ENCODE measurements at regions not wholly inside any gene's neighbourhood (a gene's known extent, or its start where the extent isn't known, plus 50 kb on each side); places are given as distances from the start of the nearest gene placed in this dataset.

- Histone ChIP-seq H3K27ac (ENCODE audit: extremely low read length, insufficient read depth, low read length) (no peak overlapping the region), H3K79me2 (ENCODE audit: insufficient read depth, low read length) (no peaks in the 10 kb centered on the region), H3K9ac (ENCODE audit: insufficient read depth, low read depth, low read length) (no peak overlapping the region), H3K4me3 (replicated peaks in 1 of 3; ENCODE audit: insufficient read depth in 1 of 3, low read depth in 2 of 3, low read length in 3 of 3) (no peak overlapping the region), H4K20me1 (ENCODE audit: insufficient read depth, low read length) (no peaks in the 10 kb centered on the region), H3K27me3 (ENCODE audit: control insufficient read depth in 1 of 2, insufficient read depth in 2 of 2, low read length in 2 of 2) (no peaks in the 10 kb centered on the region; a peak in 1 of 5 replicates), H3K4me2 (ENCODE audit: low read depth, low read length) (no peak overlapping the region), H3K36me3 (replicated peaks in 1 of 2; ENCODE audit: control insufficient read depth in 1 of 2, insufficient read depth in 2 of 2, low read length in 2 of 2) (no peaks in the 10 kb centered on the region), H2AFZ (ENCODE audit: low read length) (no peak overlapping the region), H3K9me3 (ENCODE audit: low read length) (no peaks in the 10 kb centered on the region), H3K4me1 (ENCODE audit: insufficient read depth, low read length) (peaks cover 18% of the 10 kb centered on the region)
- no peak for ATAC-seq
- CTCF ChIA-PET (ENCODE audit: low intra/inter-chr PET ratio, low total read pairs), result no interaction called here
- FAIRE-seq, result no peak
- in situ Hi-C loops (cut with HindIII; ENCODE audit: extremely low pct_ligation_motif_present, low pct_unique_long_range_greater_than_20kb) (no loop called here), intact Hi-C loops (cut with micrococcal nuclease; ENCODE audit: unreplicated experiment) (no loop called here)
- TF ChIP-seq MAFF (IDR thresholded peaks at IDR 0.05; ENCODE audit: low read depth, low read length) (no peak), HOMEZ (CRISPR knock-in tag; IDR thresholded peaks at IDR 0.05; ENCODE audit: low read depth) (no peak), ZNF350 (CRISPR knock-in tag; IDR thresholded peaks at IDR 0.05; ENCODE audit: borderline replicate concordance, low read depth) (no peak), RXRA (CRISPR knock-in tag; IDR thresholded peaks at IDR 0.05) (no peak), ZNF354B (CRISPR knock-in tag; IDR thresholded peaks at IDR 0.05) (no peak), MTA3 (CRISPR knock-in tag; IDR thresholded peaks at IDR 0.05) (no peak), GMEB2 (CRISPR knock-in tag; IDR thresholded peaks at IDR 0.05; ENCODE audit: low read depth) (no peak), ASH2L (IDR thresholded peaks at IDR 0.05; ENCODE audit: insufficient read length, low read depth, low read length) (no peak), ZNF256 (CRISPR knock-in tag; conservative IDR thresholded peaks at IDR 0.05) (no peak), ZNF552 (CRISPR knock-in tag; IDR thresholded peaks at IDR 0.05; ENCODE audit: borderline replicate concordance) (no peak), ZSCAN31 (CRISPR knock-in tag; IDR thresholded peaks at IDR 0.05; ENCODE audit: low read depth) (no peak), ZNF609 (CRISPR knock-in tag; IDR thresholded peaks at IDR 0.05; ENCODE audit: borderline replicate concordance) (no peak), GLMP (CRISPR knock-in tag; IDR thresholded peaks at IDR 0.05; ENCODE audit: borderline replicate concordance) (no peak)
- BruUV-seq (replicated peaks), result no TSS peak
- POLR2A ChIA-PET, result no interaction called here
- 4% methylated on average over 1 of the region's 1 CpG for WGBS (ENCODE audit: low lambda C conversion rate)
- DNase-seq (ENCODE audit: low spot score), result no peak
These were observed 409.5 kb downstream of the PLPP3 start for GRCh38 chr1:56169856-56170255.
